Suppressor macrophage (primary cell): ENCODE measurements at regions not wholly inside any gene's neighbourhood (a gene's known extent, or its start where the extent isn't known, plus 50 kb on each side); places are given as distances from the start of the nearest gene placed in this dataset.

Experiments
- DNase-seq, 4 experiments: peaks; one replicate each; pipeline ENCODE4 v3.0.0-alpha.2; 2020 to 2022

DNA sequence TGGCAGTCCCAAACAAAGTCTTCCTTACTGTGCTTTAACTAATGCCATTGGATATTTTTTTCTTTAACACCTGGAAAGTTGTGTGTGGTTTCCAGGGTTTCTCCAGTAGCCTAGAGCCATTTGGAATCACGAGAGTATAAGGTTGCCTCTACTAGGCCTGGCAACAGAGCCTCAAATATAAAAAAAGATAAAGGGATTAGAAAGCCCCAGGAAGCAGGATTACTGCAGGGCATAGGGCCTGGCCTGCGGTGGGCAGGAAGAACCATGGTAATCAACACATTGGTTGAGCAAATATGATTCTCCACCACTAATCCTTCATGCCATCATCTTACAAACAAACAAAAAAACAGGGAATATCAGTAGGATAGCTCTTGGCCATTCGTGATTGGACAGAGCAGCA, 177.8 kb upstream of the GGTLC1 start:
- DNase-seq = no peak

DNA sequence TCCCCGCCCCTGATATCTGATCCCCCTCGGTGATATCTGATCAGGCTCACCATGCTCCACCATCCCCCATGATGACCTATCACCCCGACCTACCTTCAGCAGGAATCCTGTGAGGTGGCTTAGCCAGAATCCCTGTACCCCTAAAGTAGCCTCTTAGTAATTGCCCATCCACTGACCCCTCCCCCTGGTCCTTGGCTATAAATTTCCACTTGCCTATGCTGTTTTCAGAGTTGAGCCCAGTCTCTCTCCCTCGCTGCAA, 177.5 kb upstream of the GGTLC1 start:
- no peak for DNase-seq

- no peak for DNase-seq
Measured at GRCh38 chr20:24165301-24166122, 176.9 kb upstream of the GGTLC1 start.

GRCh38 chr20:24164360-24164759, 175.8 kb upstream of the GGTLC1 start:
- DNase-seq = peak in 2 of 4 experiments; percentile 8 to 33

DNA sequence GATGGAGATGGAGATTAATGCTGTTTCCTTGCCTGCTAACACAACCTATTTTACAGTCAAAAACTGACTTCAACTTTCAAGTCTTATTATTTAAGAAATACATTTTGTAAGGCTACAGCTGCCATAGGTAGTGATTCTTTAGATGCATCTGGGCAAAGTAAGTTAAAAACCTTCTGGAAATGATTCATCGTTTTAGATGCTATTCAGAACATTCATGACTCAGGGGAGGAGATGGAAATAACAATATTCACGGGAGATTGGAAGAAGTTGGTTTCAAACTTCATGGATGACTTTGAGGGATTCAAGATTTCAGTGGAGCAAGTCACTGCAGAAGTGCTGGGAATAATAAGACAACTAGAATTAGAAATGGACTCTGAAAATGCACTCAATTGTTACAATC, 174.9 kb upstream of the GGTLC1 start:
- no peak for DNase-seq

- peak; percentile 43 to 69 (median 58) for DNase-seq
Measured at GRCh38 chr20:24160563-24161281, 172.1 kb upstream of the GGTLC1 start.

GRCh38 chr20:24158281-24158680, 169.7 kb upstream of the GGTLC1 start:
- no peak for DNase-seq

GRCh38 chr20:24157213-24157612, 168.6 kb upstream of the GGTLC1 start:
- peak in 3 of 4 experiments; percentile 16 to 24 (median 18) for DNase-seq

- DNase-seq = no peak
Measured at GRCh38 chr20:24153101-24154040, 164.8 kb upstream of the GGTLC1 start.

GRCh38 chr20:24151621-24152294, 163.2 kb upstream of the GGTLC1 start:
- no peak for DNase-seq

- DNase-seq = no peak
Measured at GRCh38 chr20:24150406-24150805, 161.8 kb upstream of the GGTLC1 start.

DNA sequence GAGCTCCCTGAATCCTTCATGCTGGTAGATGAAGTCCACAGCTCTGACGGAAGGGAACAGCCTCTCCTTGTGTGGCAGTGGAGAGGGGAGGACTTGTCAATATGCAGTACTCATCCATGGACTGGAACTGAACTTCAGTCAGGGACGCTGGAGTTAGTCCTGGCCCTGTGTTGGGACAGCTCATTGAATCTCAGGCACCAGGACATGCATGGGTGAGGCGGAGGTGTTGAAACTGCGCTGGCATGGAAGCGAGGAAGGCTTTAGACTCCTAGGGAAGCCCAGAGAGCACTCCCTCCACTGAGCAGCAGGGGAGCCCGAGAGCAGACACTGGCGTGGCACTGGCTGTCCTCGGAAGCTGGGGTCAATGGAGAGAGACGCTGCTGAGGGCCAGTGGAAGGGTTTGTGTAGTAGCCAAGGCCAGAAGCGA, 161.3 kb upstream of the GGTLC1 start:
- DNase-seq = peak in 3 of 4 experiments; percentile 15 to 53 (median 36)

DNA sequence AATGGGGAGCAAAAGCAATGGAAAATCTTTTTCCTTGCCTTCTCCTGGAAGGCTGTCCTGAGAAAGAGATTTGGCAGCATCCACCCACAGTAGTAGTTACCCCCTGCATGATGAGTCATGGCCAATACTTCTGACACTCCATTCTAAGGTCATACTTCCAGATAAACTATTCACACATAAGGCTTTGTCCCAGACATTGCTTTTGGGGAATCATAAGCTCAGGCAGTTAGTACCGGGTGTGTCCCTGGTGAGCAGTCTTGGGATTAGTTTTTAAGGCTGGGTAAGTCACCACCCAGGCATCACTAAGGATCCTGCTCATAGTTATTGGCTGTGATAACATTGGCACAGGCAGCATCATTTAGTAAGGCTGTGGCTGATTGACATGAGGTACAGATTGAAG, 160.6 kb upstream of the GGTLC1 start:
- DNase-seq = no peak

DNA sequence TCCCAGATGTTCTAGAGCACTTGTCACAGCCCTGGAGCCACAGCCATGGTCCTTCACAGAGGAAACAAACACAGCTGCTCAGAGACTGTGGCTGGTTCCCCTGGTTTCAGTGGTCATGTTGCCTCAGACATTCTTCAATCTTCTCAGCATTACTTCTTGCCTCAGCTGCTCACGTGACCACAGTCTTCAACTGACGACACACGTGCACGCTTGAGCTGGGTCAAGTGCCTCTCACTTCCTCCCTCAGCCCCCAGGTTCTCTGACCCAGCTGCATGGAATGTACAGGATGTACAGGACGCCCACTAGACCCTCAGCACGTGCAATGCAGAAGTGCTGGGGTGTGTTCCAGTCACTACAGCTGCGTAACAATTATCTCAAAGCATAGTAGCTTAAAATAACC, 159.8 kb upstream of the GGTLC1 start:
- DNase-seq = peak; percentile 73 to 87 (median 81)

GRCh38 chr20:24147961-24148360, 159.4 kb upstream of the GGTLC1 start:
- no peak for DNase-seq

GRCh38 chr20:24147479-24147878, 158.9 kb upstream of the GGTLC1 start:
- no peak for DNase-seq

DNA sequence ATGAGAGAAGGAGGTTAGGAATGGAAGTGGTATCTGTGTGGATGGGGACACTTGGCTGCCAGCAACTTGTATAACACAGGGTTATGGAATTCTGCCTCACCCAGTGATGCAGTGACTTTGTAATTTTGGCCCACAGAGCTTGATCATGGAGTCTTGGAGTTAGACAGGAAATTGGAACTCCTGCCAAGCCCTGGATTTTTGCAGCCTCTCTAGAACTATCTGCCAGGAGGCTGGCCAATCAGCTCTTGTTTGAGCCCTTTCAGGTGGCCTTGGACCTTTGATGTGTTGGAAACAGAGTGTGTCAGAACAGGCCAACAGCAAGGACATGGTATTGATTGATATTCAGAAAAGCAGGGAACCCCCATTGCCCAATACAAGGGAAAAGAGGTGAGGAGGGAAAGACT, 157.7 kb upstream of the GGTLC1 start:
- DNase-seq = no peak

GRCh38 chr20:24144371-24144770, 155.8 kb upstream of the GGTLC1 start:
- no peak for DNase-seq

DNA sequence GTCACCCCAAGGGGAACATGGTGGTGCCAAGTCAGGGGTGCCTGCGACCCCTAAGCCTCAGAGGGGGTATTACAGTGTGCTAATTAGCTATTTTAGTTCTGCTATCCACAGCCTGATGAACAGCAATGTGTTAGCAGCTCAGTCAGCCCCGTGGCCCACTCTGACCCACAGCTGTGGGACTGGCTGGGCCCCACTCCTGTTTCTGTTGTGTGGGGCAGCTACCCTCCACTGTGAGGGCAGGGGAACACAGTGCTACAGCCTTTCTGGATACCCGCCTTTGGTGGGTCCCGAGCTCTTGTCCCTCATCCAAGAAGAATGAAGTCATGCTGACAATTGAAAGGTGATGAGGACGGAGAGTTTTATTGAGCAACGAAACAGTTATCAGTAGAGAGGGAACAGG, 152.5 kb upstream of the GGTLC1 start:
- no peak for DNase-seq

- DNase-seq = no peak
Measured at GRCh38 chr20:24139846-24140245, 151.3 kb upstream of the GGTLC1 start.

- no peak for DNase-seq
Measured at GRCh38 chr20:24138951-24139350, 150.4 kb upstream of the GGTLC1 start.

- no peak for DNase-seq
Measured at GRCh38 chr20:24138196-24138857, 149.7 kb upstream of the GGTLC1 start.
